ENCODE measurements at regions not wholly inside any gene's neighbourhood (a gene's known extent, or its start where the extent isn't known, plus 50 kb on each side); places are given as distances from the start of the nearest gene placed in this dataset.

- TF ChIP-seq CTCF (IDR thresholded peaks at IDR 0.05) (no peak), POLR2A (IDR thresholded peaks at IDR 0.05) (no peak)
Measured at GRCh38 chr9:22700171-22700570, 253.5 kb downstream of the DMRTA1 start.

Measured in prostate gland (tissue), 2 donors.